ENCODE measurements at regions not wholly inside any gene's neighbourhood (a gene's known extent, or its start where the extent isn't known, plus 50 kb on each side); places are given as distances from the start of the nearest gene placed in this dataset.

GRCh38 chr3:61311044-61311443, 59.8 kb upstream of the FHIT start:
- TF ChIP-seq CTCF (IDR thresholded peaks at IDR 0.05) (no peak), POLR2A (IDR thresholded peaks at IDR 0.05) (no peak)

All from gastroesophageal sphincter (tissue), 3 donors.